ENCODE measurements at regions not wholly inside any gene's neighbourhood (a gene's known extent, or its start where the extent isn't known, plus 50 kb on each side); places are given as distances from the start of the nearest gene placed in this dataset.

GRCh38 chr10:35745617-35746403, 103.7 kb upstream of the FZD8 start:
- no peaks in the 10 kb centered on the region for H3K4me1 ChIP-seq (ENCODE audit: control insufficient read depth, insufficient read depth, low read length)
- no peak overlapping the region for H3K27ac ChIP-seq (ENCODE audit: control insufficient read depth, insufficient read depth)
- H3K36me3 ChIP-seq (ENCODE audit: control insufficient read depth in 2 of 2, insufficient read depth in 2 of 2, low read length in 1 of 2), result no peaks in the 10 kb centered on the region
- POLR2A ChIA-PET, result no interaction called here
- no peak overlapping the region for H2AFZ ChIP-seq (ENCODE audit: control insufficient read depth, low read depth, low read length)
- H3K4me3 ChIP-seq, result no peak overlapping the region
- in situ Hi-C loops (cut with MboI), result no loop called here
- no peak overlapping the region for H3K9ac ChIP-seq (ENCODE audit: control insufficient read depth, insufficient read depth, low read length)
- SMC1A ChIA-PET (ENCODE audit: uncharacterized antibody, unreplicated experiment), result no interaction called here
- no peaks in the 10 kb centered on the region for H4K20me1 ChIP-seq (ENCODE audit: control insufficient read depth, insufficient read depth)
- WGBS (ENCODE audit: insufficient coverage, insufficient replicate concordance, low lambda C conversion rate, missing lambda C conversion rate), result 43% methylated on average over 4 of the region's 4 CpGs
- DNase-seq (ENCODE audit: low read depth, low spot score) (no peak), ATAC-seq (no peak), FAIRE-seq (no peak)
- no TSS peak for BruUV-seq (replicated peaks)
- intact Hi-C loops (cut with micrococcal nuclease; ENCODE audit: unreplicated experiment), result no loop called here
- H3K9me3 ChIP-seq (replicated peaks; ENCODE audit: control insufficient read depth, insufficient read depth, low read length), result no peaks in the 10 kb centered on the region
- H3K27me3 ChIP-seq (replicated peaks in 1 of 2; ENCODE audit: control insufficient read depth in 2 of 2, insufficient read depth in 2 of 2, low read length in 1 of 2), result no peaks in the 10 kb centered on the region
- H3K4me2 ChIP-seq (ENCODE audit: control insufficient read depth, insufficient read depth), result no peak overlapping the region
- H3K79me2 ChIP-seq (ENCODE audit: control insufficient read depth, insufficient read depth, low read length), result no peaks in the 10 kb centered on the region
- CTCF ChIA-PET, result no interaction called here
- RAD21 ChIA-PET (ENCODE audit: unreplicated experiment), result no interaction called here
- TF ChIP-seq ZNF207 (IDR thresholded peaks at IDR 0.05; ENCODE audit: borderline replicate concordance) (no peak), E2F8 (IDR thresholded peaks at IDR 0.05; ENCODE audit: low read depth, partially characterized antibody) (no peak), NKRF (conservative IDR thresholded peaks at IDR 0.05) (no peak), TAF1 (IDR thresholded peaks at IDR 0.05; ENCODE audit: borderline replicate concordance, low read depth, low read length) (no peak), NR2C1 (IDR thresholded peaks at IDR 0.05) (no peak), NR2F1 (conservative IDR thresholded peaks at IDR 0.05) (no peak), SMAD5 (IDR thresholded peaks at IDR 0.05; ENCODE audit: low read depth) (no peak), TCF12 (IDR thresholded peaks at IDR 0.05; ENCODE audit: low read depth, low read length) (no peak), PAX8 (IDR thresholded peaks at IDR 0.05) (no peak)
